Karpas-422 (cell line): ENCODE measurements at regions not wholly inside any gene's neighbourhood (a gene's known extent, or its start where the extent isn't known, plus 50 kb on each side); places are given as distances from the start of the nearest gene placed in this dataset.
"Not testable (repeated sequence)": the region's sequence is repeated elsewhere in the genome, so short reads cannot be mapped to it uniquely, and the experiment has no call there.

Source experiments
- DNase-seq: peaks from one replicate; pipeline ENCODE4 v3.0.0-alpha.2; 2015
- H2AFZ ChIP-seq: fragments of 200-600 bp; sonication (generic); 2 replicates; pipeline ENCODE4 v1.6.1; 2014; ENCODE audit warnings: antibody characterized with exemption, low read length, mixed read lengths
- H3K27ac ChIP-seq: fragments of 200-600 bp; sonication (generic); 2 replicates; pipeline ENCODE4 v1.5.1; 2014; ENCODE audit warnings: mild to moderate bottlenecking, low read length, moderate library complexity
- H3K27me3 ChIP-seq: fragments of 200-600 bp; sonication (generic); 2 replicates; pipeline ENCODE4 v1.6.1; 2014; ENCODE audit warnings: low read length, mixed read lengths
- H3K36me3 ChIP-seq: fragments of 200-600 bp; sonication (generic); 2 replicates; pipeline ENCODE4 v1.6.1; 2014; ENCODE audit warnings: low read length, mixed read lengths; ENCODE audit not compliant: insufficient read depth
- H3K4me1 ChIP-seq: fragments of 200-600 bp; sonication (generic); 2 replicates; pipeline ENCODE4 v1.6.1; 2014; ENCODE audit warnings: mild to moderate bottlenecking, low read length, mixed read lengths
- H3K4me2 ChIP-seq: fragments of 200-600 bp; sonication (generic); 2 replicates; pipeline ENCODE4 v1.6.1; 2014; ENCODE audit warnings: low read length, low read depth, mild to moderate bottlenecking; ENCODE audit not compliant: poor library complexity, severe bottlenecking
- H3K4me3 ChIP-seq: fragments of 200-600 bp; sonication (generic); 2 replicates; pipeline ENCODE4 v1.5.1; 2014; ENCODE audit warnings: mild to moderate bottlenecking, antibody characterized with exemption, low read length, mixed read lengths
- H3K79me2 ChIP-seq: fragments of 200-600 bp; sonication (generic); 2 replicates; pipeline ENCODE4 v1.6.1; 2014; ENCODE audit warnings: mild to moderate bottlenecking, low read length, mixed read lengths
- H3K9ac ChIP-seq: fragments of 200-600 bp; sonication (generic); 2 replicates; pipeline ENCODE4 v1.6.0; 2014; ENCODE audit warnings: low read length
- H3K9me2 ChIP-seq: fragments of 200-600 bp; sonication (generic), shearing (Covaris generic); replicated peaks from 2 replicates; pipeline ENCODE4 v1.6.0; 2014; ENCODE audit warnings: mild to moderate bottlenecking, low read length, moderate library complexity; ENCODE audit not compliant: insufficient read depth
- H3K9me3 ChIP-seq: fragments of 300-700, 200-600 bp; sonication (generic); 2 replicates; pipeline ENCODE4 v1.6.1; 2014; ENCODE audit warnings: low read length, mixed read lengths
- H4K20me1 ChIP-seq: fragments of 200-600 bp; sonication (generic); 2 replicates; pipeline ENCODE4 v1.6.1; 2014; ENCODE audit warnings: mild to moderate bottlenecking, antibody characterized with exemption, low read length, low read depth; ENCODE audit not compliant: insufficient read depth

DNA sequence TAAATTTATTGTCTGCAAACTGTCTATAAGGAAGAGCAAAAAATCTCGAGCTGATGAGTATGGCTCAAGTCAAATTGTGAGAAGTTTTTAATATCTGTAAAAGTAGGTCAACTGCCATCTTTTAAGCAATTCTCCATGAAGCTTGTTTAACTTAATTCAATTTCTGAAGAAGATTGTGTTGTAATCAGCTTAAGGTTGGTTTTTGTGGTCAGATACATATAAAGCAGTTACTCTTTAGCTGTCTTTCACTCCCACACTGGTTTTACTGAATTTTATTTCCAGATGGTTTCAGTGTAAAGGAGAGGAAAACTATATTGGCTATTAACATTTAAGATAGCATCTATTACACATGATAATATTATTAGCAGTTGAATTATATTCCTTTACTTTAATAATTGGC, 1165.1 kb downstream of the SLC16A7 start:
- Histone ChIP-seq H3K9me3 (peaks cover 13% of the 10 kb centered on the region), H3K4me2 (no peak overlapping the region), H3K4me3 (no peak overlapping the region), H3K36me3 (no peaks in the 10 kb centered on the region), H3K9me2 (no peaks in the 10 kb centered on the region), H3K9ac (no peak overlapping the region), H3K27me3 (no peaks in the 10 kb centered on the region), H3K79me2 (no peaks in the 10 kb centered on the region), H3K27ac (no peak overlapping the region), H2AFZ (no peak overlapping the region), H4K20me1 (no peaks in the 10 kb centered on the region), H3K4me1 (no peaks in the 10 kb centered on the region)
- no peak for DNase-seq

GRCh38 chr12:60801166-60801565, 1205.3 kb downstream of the SLC16A7 start:
- H3K9me3 ChIP-seq = peaks cover 13% of the 10 kb centered on the region; the same call in 1 of the 2 replicates
- H3K9me2 ChIP-seq, DNase-seq, H4K20me1 ChIP-seq, H3K27me3 ChIP-seq, H3K9ac ChIP-seq, H3K27ac ChIP-seq, H3K4me1 ChIP-seq, H3K4me3 ChIP-seq, H2AFZ ChIP-seq, H3K4me2 ChIP-seq, H3K79me2 ChIP-seq, H3K36me3 ChIP-seq: not testable (repeated sequence)

DNA sequence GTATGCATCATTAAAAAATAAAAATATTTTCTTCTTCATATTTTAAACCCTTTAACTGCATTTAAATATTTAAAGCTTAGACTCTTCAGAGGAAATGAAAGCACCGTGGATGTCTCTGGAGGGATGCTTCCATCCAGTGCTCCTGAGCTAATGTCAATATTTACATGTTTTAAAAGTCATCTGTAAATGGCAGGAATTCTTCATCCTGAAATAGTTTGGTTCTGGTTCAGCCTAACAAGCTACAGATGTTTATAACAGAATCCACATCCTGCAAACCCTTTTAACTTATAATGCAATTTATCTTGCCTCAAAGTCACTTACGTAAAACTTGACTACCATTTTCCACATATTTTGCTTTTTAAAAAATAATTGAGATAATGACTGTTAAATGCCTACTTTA, 1207.3 kb downstream of the SLC16A7 start:
- Histone ChIP-seq H3K27ac (no peak overlapping the region), H3K79me2 (no peaks in the 10 kb centered on the region), H3K4me1 (no peaks in the 10 kb centered on the region), H2AFZ (no peak overlapping the region), H3K9me2 (no peaks in the 10 kb centered on the region), H4K20me1 (no peaks in the 10 kb centered on the region), H3K9me3 (peaks cover 7% of the 10 kb centered on the region; the same call in 1 of the 2 replicates), H3K9ac (no peak overlapping the region), H3K4me3 (no peak overlapping the region), H3K36me3 (no peaks in the 10 kb centered on the region), H3K4me2 (no peak overlapping the region), H3K27me3 (no peaks in the 10 kb centered on the region)
- no peak for DNase-seq

DNA sequence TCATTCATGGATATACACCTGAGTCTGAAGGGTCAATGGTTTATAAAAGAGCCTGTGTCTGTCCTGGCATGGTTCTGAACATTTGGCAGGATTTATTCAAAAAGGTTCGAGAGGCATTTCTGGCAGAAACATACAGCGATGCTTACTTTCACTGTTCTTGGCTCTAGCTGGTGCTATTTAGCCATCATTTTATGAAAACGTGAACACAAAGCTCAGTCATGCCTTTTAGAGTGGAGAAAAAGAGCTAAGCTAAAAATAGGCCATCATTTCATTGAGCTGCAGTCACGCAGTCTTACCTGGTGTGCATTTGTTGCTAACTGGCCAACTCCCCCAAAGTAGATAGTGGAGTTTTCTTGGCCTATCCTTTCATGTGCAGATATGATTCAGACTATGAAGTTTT, 1209.5 kb downstream of the SLC16A7 start:
- DNase-seq = no peak
- Histone ChIP-seq H3K4me2 (no peak overlapping the region), H3K4me3 (no peak overlapping the region), H3K9ac (no peak overlapping the region), H3K36me3 (no peaks in the 10 kb centered on the region), H3K79me2 (no peaks in the 10 kb centered on the region), H4K20me1 (no peaks in the 10 kb centered on the region), H3K27ac (no peak overlapping the region), H3K9me2 (no peaks in the 10 kb centered on the region), H3K9me3 (peaks cover 7% of the 10 kb centered on the region; the same call in 1 of the 2 replicates), H3K27me3 (no peaks in the 10 kb centered on the region), H3K4me1 (no peaks in the 10 kb centered on the region), H2AFZ (no peak overlapping the region)

GRCh38 chr12:60819794-60820193, 1224.0 kb downstream of the SLC16A7 start:
- DNase-seq = no peak
- Histone ChIP-seq H3K9me3 (peaks cover 17% of the 10 kb centered on the region; the same call in 1 of the 2 replicates), H3K27me3 (no peaks in the 10 kb centered on the region)

GRCh38 chr12:60822580-60822979, 1226.8 kb downstream of the SLC16A7 start:
- Histone ChIP-seq H3K27ac (no peak overlapping the region), H3K9me2 (no peaks in the 10 kb centered on the region), H3K36me3 (no peaks in the 10 kb centered on the region), H3K9me3 (peaks cover 16% of the 10 kb centered on the region; the same call in 1 of the 2 replicates), H3K4me1 (no peaks in the 10 kb centered on the region), H3K4me3 (no peak overlapping the region), H3K27me3 (no peaks in the 10 kb centered on the region), H3K9ac (no peak overlapping the region), H4K20me1 (no peaks in the 10 kb centered on the region), H3K79me2 (no peaks in the 10 kb centered on the region), H3K4me2 (no peak overlapping the region), H2AFZ (no peak overlapping the region)
- no peak for DNase-seq

More at GRCh38 chr12:60819794-60820193, 1224.0 kb downstream of the SLC16A7 start:
- H2AFZ ChIP-seq = no peak overlapping the region
- no peak overlapping the region for H3K27ac ChIP-seq
- H3K4me1 ChIP-seq = no peaks in the 10 kb centered on the region
- no peaks in the 10 kb centered on the region for H3K36me3 ChIP-seq
- no peak overlapping the region for H3K4me2 ChIP-seq
- no peaks in the 10 kb centered on the region for H3K79me2 ChIP-seq
- no peaks in the 10 kb centered on the region for H4K20me1 ChIP-seq
- H3K4me3 ChIP-seq = no peak overlapping the region
- no peaks in the 10 kb centered on the region for H3K9me2 ChIP-seq
- no peak overlapping the region for H3K9ac ChIP-seq

GRCh38 chr12:60830381-60830780, 1234.6 kb downstream of the SLC16A7 start:
- Histone ChIP-seq H3K4me1 (no peaks in the 10 kb centered on the region), H3K9me3 (peaks cover 18% of the 10 kb centered on the region; the same call in 1 of the 2 replicates), H3K27ac (no peak overlapping the region), H4K20me1 (no peaks in the 10 kb centered on the region), H3K4me3 (no peak overlapping the region), H3K9ac (no peak overlapping the region), H3K27me3 (no peaks in the 10 kb centered on the region), H3K36me3 (no peaks in the 10 kb centered on the region), H3K9me2 (no peaks in the 10 kb centered on the region; the same call in 1 of the 2 replicates), H2AFZ (no peak overlapping the region), H3K4me2 (no peak overlapping the region), H3K79me2 (no peaks in the 10 kb centered on the region)
- no peak for DNase-seq

DNA sequence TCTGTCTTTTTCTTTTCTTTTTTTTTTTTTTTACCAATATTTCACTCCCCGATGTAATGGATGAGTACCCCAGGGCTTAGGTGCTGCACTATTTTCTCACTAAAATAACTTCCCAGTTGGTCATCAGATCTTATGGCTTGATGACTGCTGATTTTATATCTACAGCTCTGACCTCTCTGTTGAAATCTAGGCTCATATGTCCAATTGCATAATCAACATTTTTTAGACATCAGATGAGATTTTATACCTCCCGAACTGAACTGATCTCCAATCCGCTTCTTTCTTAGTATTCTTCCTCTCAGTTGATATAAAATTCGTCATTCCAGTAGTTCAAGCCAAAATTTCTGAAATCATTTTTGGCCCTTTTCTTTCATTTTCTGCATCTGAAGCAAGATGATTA, 1236.5 kb downstream of the SLC16A7 start:
- H3K4me1 ChIP-seq = no peaks in the 10 kb centered on the region
- H3K9me2 ChIP-seq = no peaks in the 10 kb centered on the region; the same call in 1 of the 2 replicates
- H3K4me3 ChIP-seq = no peak overlapping the region
- no peaks in the 10 kb centered on the region for H3K79me2 ChIP-seq
- H3K27me3 ChIP-seq = no peaks in the 10 kb centered on the region
- H2AFZ ChIP-seq = no peak overlapping the region
- no peaks in the 10 kb centered on the region for H3K36me3 ChIP-seq
- H4K20me1 ChIP-seq = no peaks in the 10 kb centered on the region
- no peak overlapping the region for H3K4me2 ChIP-seq
- DNase-seq = no peak
- peaks cover 7% of the 10 kb centered on the region; the same call in 1 of the 2 replicates for H3K9me3 ChIP-seq
- H3K27ac ChIP-seq = no peak overlapping the region
- H3K9ac ChIP-seq = no peak overlapping the region

DNA sequence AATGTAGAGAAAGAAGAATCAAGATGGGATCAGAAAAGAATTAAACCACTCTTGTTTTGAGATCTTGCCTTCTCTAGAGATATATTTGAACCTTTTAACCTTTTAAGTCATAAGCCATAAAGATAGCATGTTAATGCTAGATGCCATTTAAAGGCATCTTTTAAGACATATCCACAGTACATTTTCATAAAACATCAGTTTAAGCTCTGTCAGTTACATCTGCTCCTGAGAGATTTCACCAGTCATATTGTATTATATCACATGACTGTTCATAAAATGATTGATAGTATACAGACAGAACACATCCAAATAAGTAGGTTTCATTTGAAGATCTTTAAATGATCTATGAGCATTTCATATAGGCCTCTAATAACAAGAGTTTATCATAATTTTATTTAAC, 1238.5 kb downstream of the SLC16A7 start:
- no peaks in the 10 kb centered on the region for H3K36me3 ChIP-seq
- peaks cover 5% of the 10 kb centered on the region for H3K9me3 ChIP-seq
- no peak overlapping the region for H3K27ac ChIP-seq
- no peaks in the 10 kb centered on the region for H3K4me1 ChIP-seq
- H3K27me3 ChIP-seq = no peaks in the 10 kb centered on the region
- DNase-seq = no peak
- H3K9ac ChIP-seq = no peak overlapping the region
- no peaks in the 10 kb centered on the region for H3K79me2 ChIP-seq
- H3K4me2 ChIP-seq = no peak overlapping the region
- H4K20me1 ChIP-seq = no peaks in the 10 kb centered on the region
- no peak overlapping the region for H3K4me3 ChIP-seq
- no peak overlapping the region for H2AFZ ChIP-seq
- H3K9me2 ChIP-seq = no peaks in the 10 kb centered on the region; the same call in 1 of the 2 replicates
